OCI-LY1 (cell line): ENCODE measurements at regions not wholly inside any gene's neighbourhood (a gene's known extent, or its start where the extent isn't known, plus 50 kb on each side); places are given as distances from the start of the nearest gene placed in this dataset.
"Not testable (repeated sequence)": the region's sequence is repeated elsewhere in the genome, so short reads cannot be mapped to it uniquely, and the experiment has no call there.

Experiments
- CTCF ChIP-seq: fragments of 200-600 bp; sonication (generic), shearing (Covaris generic); IDR thresholded peaks from 2 replicates; pipeline ENCODE4 v1.5.1; 2017; ENCODE audit warnings: mild to moderate bottlenecking, antibody characterized with exemption, low read length, moderate library complexity, mixed read lengths
- EZH2 ChIP-seq: fragments of 200-600 bp; sonication (generic), shearing (Covaris generic); IDR thresholded peaks from 2 replicates; pipeline ENCODE4 v1.8.0; 2017; ENCODE audit warnings: borderline replicate concordance, mixed run types, mild to moderate bottlenecking, antibody characterized with exemption, low read length, moderate library complexity, mixed read lengths

GRCh38 chr5:36508331-36508730 is 98.1 kb upstream of the SLC1A3 start:
- TF ChIP-seq CTCF, EZH2: not testable (repeated sequence)
